CD4-positive, alpha-beta memory T cell (primary cell): ENCODE measurements at regions not wholly inside any gene's neighbourhood (a gene's known extent, or its start where the extent isn't known, plus 50 kb on each side); places are given as distances from the start of the nearest gene placed in this dataset.
"Not testable (repeated sequence)": the region's sequence is repeated elsewhere in the genome, so short reads cannot be mapped to it uniquely, and the experiment has no call there.

Experiments used
- CTCF ChIA-PET: fragments of 350-600 bp; sonication (Branson Sonifier 250); formaldehyde crosslinking; loops from one replicate; lab custom pipeline; 2021; ENCODE audit warnings: inconsistent platforms; ENCODE audit not compliant: partially characterized antibody; lab: Charles Lee
- POLR2A ChIA-PET: fragments of 350-600 bp; sonication (Branson Sonifier 250); formaldehyde crosslinking; loops from one replicate; lab custom pipeline; 2021; ENCODE audit not compliant: partially characterized antibody; lab: Charles Lee
- DNase-seq, 5 donors: peaks; one replicate each; pipeline versions ENCODE4 v3.0.0 to v3.0.0-alpha.2; 2020 to 2022; ENCODE audit warnings: mixed read lengths in 1 of 5
- H3K27ac ChIP-seq: one replicate; pipeline ENCODE4 v1.7.0; 2013; ENCODE audit warnings: low read depth, low read length
- H3K27me3 ChIP-seq: 2 replicates; pipeline ENCODE4 v1.7.0; 2013; ENCODE audit warnings: mild to moderate bottlenecking, low read length, moderate library complexity; ENCODE audit not compliant: insufficient read depth
- H3K36me3 ChIP-seq: 2 replicates; pipeline ENCODE4 v1.7.0; 2013; ENCODE audit warnings: mild to moderate bottlenecking, low read length, moderate library complexity; ENCODE audit not compliant: insufficient read depth
- H3K4me1 ChIP-seq: 2 replicates; pipeline ENCODE4 v1.7.0; 2013; ENCODE audit warnings: mild to moderate bottlenecking, low read length, moderate library complexity; ENCODE audit not compliant: insufficient read depth
- H3K4me3 ChIP-seq, 2 donors: one replicate each; pipeline ENCODE4 v1.7.0; 2013; ENCODE audit warnings: low read length in 2 of 2, mild to moderate bottlenecking in 1 of 2
- H3K9me3 ChIP-seq, 2 donors: one replicate each; pipeline ENCODE4 v1.7.0; 2013; ENCODE audit warnings: low read length in 2 of 2, control low read depth in 1 of 2; ENCODE audit not compliant: control insufficient read depth in 1 of 2
- H3K27ac Mint-ChIP-seq, 7 donors: one replicate each; pipeline ENCODE4 v1.8.0; 2020 to 2021; ENCODE audit warnings: mixed read lengths in 7 of 7, mild to moderate bottlenecking in 6 of 7, inconsistent platforms in 3 of 7, moderate library complexity in 3 of 7
- H3K27me3 Mint-ChIP-seq, 2 donors: one replicate each; pipeline ENCODE4 v1.8.0; 2020 to 2021; ENCODE audit warnings: mixed read lengths in 2 of 2
- H3K36me3 Mint-ChIP-seq, 2 donors: one replicate each; pipeline ENCODE4 v1.8.0; 2020 to 2021; ENCODE audit warnings: mixed read lengths in 2 of 2, inconsistent platforms in 1 of 2, mild to moderate bottlenecking in 1 of 2
- H3K4me1 Mint-ChIP-seq, 4 donors: one replicate each; pipeline ENCODE4 v1.8.0; 2020 to 2021; ENCODE audit warnings: mixed read lengths in 4 of 4, mild to moderate bottlenecking in 1 of 4
- H3K4me3 Mint-ChIP-seq, 8 donors: one replicate each; pipeline ENCODE4 v1.8.0; 2020 to 2021; ENCODE audit warnings: mixed read lengths in 8 of 8, mild to moderate bottlenecking in 7 of 8, moderate library complexity in 6 of 8, inconsistent platforms in 3 of 8
- H3K9me3 Mint-ChIP-seq, 8 donors: one replicate each; pipeline ENCODE4 v1.8.0; 2020 to 2021; ENCODE audit warnings: mixed read lengths in 8 of 8, mild to moderate bottlenecking in 5 of 8, inconsistent platforms in 3 of 8, moderate library complexity in 1 of 8
- intact Hi-C: fragments of 100-400 bp; cut with micrococcal nuclease; formaldehyde crosslinking; loops from one replicate; pipeline ENCODE4 v1.15.1; 2023

DNA sequence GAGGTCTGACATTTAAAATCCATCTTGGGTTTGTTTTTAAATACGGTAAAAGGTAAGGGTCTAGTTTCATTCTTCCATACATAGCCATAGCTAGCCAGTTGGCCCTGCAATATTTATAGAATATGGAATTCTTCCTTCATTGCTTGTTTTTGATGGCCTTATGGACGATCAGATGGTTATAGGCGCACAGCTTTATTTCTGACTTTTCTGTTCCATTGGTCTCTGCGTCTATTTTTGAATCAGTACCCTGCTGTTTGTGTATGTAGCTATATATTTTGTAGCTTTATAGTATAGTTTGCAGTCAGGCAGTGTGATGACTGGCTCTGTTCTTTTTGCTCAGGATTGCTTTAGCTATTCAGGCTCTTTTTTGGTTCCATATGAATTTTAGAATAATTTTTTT lies 366.8 kb upstream of the MIS18BP1 start:
- Histone ChIP-seq H3K36me3 (no peaks in the 10 kb centered on the region), H3K9me3 (no peaks in the 10 kb centered on the region), H3K27me3 (no peaks in the 10 kb centered on the region), H3K27ac (no peak overlapping the region), H3K4me3 (no peak overlapping the region), H3K4me1 (no peaks in the 10 kb centered on the region)
- H3K36me3 Mint-ChIP-seq = no peaks in the 10 kb centered on the region
- H3K4me1 Mint-ChIP-seq = no peaks in the 10 kb centered on the region
- peaks cover 0 to 13% (median 4%) of the 10 kb centered on the region in 8 donors for H3K9me3 Mint-ChIP-seq
- intact Hi-C loops = no loop called here
- POLR2A ChIA-PET = no interaction called here
- no peak overlapping the region for H3K4me3 Mint-ChIP-seq
- DNase-seq = no peak
- no peak overlapping the region for H3K27ac Mint-ChIP-seq
- CTCF ChIA-PET = no interaction called here
- no peaks in the 10 kb centered on the region for H3K27me3 Mint-ChIP-seq

DNA sequence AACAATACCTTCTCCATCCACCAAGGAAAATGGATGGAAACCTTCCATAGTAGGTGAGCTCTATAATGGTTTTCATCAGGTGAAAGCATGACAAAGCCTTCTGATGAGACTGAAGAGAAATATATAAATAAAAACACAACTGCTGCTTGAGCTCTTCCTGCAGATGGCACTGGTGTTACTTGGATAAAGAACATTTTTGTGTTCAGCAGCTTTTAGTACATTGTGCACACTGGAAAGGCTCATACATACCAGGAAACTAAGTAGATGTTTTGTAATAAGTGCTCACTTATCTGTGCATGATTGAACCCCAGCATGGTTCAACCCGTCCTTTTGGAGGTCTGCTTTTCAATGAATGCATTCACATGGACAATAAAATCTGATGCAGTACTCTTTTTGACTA lies 357.3 kb upstream of the MIS18BP1 start:
- Histone ChIP-seq H3K36me3 (no peaks in the 10 kb centered on the region), H3K4me1 (no peaks in the 10 kb centered on the region), H3K9me3 (no peaks in the 10 kb centered on the region), H3K27me3 (no peaks in the 10 kb centered on the region), H3K27ac (no peak overlapping the region), H3K4me3 (no peak overlapping the region)
- Mint-ChIP-seq H3K4me1 (no peaks in the 10 kb centered on the region), H3K36me3 (no peaks in the 10 kb centered on the region), H3K9me3 (peaks cover 0 to 16% (median 2%) of the 10 kb centered on the region in 8 donors), H3K4me3 (no peak overlapping the region), H3K27me3 (no peaks in the 10 kb centered on the region), H3K27ac (no peak overlapping the region)
- no peak for DNase-seq
- ChIA-PET CTCF (no interaction called here), POLR2A (no interaction called here)
- intact Hi-C loops = no loop called here

DNA sequence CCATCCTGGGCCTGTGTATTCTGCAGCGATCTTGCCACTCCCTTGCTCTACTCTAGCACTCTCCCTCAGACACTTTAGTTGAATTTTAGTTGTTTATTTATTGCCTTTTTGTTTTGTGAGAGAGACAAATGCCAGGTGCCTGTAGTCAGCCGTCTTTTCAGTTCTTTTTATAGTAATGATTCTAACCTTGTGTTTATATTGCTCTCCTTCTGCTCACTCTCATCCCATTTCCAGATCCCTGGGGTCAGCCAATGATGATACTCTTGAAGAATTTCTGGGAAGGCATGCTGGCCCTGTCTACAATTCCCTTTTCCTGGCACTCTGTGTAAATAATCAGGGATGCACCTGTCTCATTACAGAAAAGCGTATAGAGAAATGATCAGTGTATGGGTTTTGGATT lies 334.1 kb upstream of the MIS18BP1 start:
- H3K4me3 ChIP-seq = no peak overlapping the region
- CTCF ChIA-PET = no interaction called here
- intact Hi-C loops = no loop called here
- Mint-ChIP-seq H3K36me3 (no peaks in the 10 kb centered on the region), H3K4me1 (no peaks in the 10 kb centered on the region), H3K4me3 (no peak overlapping the region), H3K9me3 (peaks cover 4 to 44% (median 23%) of the 10 kb centered on the region in 8 donors), H3K27me3 (peaks cover 0 to 1% of the 10 kb centered on the region in 2 donors), H3K27ac (no peak overlapping the region)
- no peaks in the 10 kb centered on the region for H3K27me3 ChIP-seq
- H3K36me3 ChIP-seq = no peaks in the 10 kb centered on the region
- DNase-seq = no peak
- no peak overlapping the region for H3K27ac ChIP-seq
- no peaks in the 10 kb centered on the region for H3K9me3 ChIP-seq
- POLR2A ChIA-PET = no interaction called here
- H3K4me1 ChIP-seq = no peaks in the 10 kb centered on the region

DNA sequence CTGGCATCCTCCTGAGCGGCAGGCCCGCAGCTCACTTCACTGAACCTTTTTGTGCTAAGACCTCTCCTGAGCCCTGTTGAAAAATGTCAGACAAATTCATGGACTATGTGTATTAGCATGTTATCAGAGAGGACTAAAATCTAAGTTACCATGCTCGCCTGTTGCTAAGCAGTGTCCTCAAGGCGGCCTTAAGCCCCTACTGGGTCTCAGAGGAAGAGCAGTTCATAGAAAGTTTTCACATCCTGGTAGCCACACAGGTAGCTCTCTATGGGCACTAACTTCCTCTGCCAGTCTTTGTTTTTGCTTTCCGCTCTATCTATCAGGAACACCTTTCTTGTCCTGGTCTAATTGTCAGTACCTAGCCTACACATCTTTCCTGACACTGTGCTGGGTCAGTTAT lies 306.6 kb upstream of the MIS18BP1 start:
- H3K27ac Mint-ChIP-seq = no peak overlapping the region
- no peak overlapping the region for H3K4me3 Mint-ChIP-seq
- H3K27me3 ChIP-seq = no peaks in the 10 kb centered on the region

DNA sequence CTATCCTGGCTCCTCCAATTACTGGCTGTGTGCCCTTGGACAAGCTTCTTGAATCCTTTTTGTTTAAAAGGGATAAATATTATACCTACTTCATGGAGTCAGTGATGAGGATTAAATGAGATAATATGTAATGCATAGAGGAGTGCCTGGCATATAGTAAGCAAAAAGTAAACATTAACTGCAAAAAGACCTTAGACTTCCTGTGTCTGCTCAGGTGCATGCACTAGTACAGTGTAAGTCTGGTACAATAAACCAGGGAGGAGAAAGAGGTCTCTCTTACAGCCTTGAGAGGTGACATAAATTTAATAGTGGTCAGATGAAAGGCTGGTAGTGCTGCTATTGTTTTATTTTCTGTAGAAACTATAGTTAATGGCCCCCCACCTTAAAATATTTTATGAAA lies 305.2 kb upstream of the MIS18BP1 start:
- no peak for DNase-seq
- H3K27me3 Mint-ChIP-seq = no peaks in the 10 kb centered on the region
- peaks cover 0 to 17% (median 7%) of the 10 kb centered on the region in 8 donors for H3K9me3 Mint-ChIP-seq
- ChIA-PET POLR2A (no interaction called here), CTCF (no interaction called here)
- intact Hi-C loops = no loop called here
- Histone ChIP-seq H3K27me3 (no peaks in the 10 kb centered on the region), H3K27ac (no peak overlapping the region), H3K4me1 (no peaks in the 10 kb centered on the region), H3K4me3 (no peak overlapping the region), H3K9me3 (no peaks in the 10 kb centered on the region), H3K36me3 (no peaks in the 10 kb centered on the region)
- no peak overlapping the region for H3K27ac Mint-ChIP-seq
- H3K36me3 Mint-ChIP-seq = no peaks in the 10 kb centered on the region
- no peaks in the 10 kb centered on the region for H3K4me1 Mint-ChIP-seq
- H3K4me3 Mint-ChIP-seq = no peak overlapping the region

More for the DNA sequence above, 306.6 kb upstream of the MIS18BP1 start:
- intact Hi-C loops = no loop called here
- H3K9me3 Mint-ChIP-seq = peaks cover 0 to 8% (median 4%) of the 10 kb centered on the region in 8 donors
- DNase-seq = no peak
- H3K36me3 Mint-ChIP-seq = no peaks in the 10 kb centered on the region
- no peak overlapping the region for H3K27ac ChIP-seq
- no peaks in the 10 kb centered on the region for H3K36me3 ChIP-seq
- H3K4me1 ChIP-seq = no peaks in the 10 kb centered on the region
- no peaks in the 10 kb centered on the region for H3K4me1 Mint-ChIP-seq
- ChIA-PET POLR2A (no interaction called here), CTCF (no interaction called here)
- no peaks in the 10 kb centered on the region for H3K27me3 Mint-ChIP-seq
- no peak overlapping the region for H3K4me3 ChIP-seq
- H3K9me3 ChIP-seq = no peaks in the 10 kb centered on the region

DNA sequence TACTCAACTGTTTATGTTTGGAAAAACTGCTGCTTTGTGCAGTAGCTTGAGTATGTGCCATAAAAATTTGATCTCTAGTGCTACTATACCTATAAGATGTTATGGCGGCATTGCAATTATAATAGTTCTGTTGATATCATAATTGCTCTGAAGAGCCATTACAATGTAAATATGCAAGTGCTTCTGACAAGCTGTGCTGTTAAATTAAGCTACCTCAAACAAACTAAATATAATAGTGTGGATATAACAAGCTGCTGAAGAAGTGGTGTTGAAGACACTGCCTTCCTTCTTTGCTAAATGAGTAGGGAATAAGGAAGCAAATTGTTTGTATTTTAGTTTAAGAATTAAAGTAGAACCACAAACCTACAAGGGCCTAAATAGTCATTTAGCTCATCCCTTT lies 301.0 kb upstream of the MIS18BP1 start:
- Mint-ChIP-seq H3K4me3 (no peak overlapping the region), H3K9me3 (peaks cover 0 to 25% (median 17%) of the 10 kb centered on the region in 8 donors), H3K4me1 (no peaks in the 10 kb centered on the region), H3K27me3 (no peaks in the 10 kb centered on the region), H3K27ac (no peak overlapping the region), H3K36me3 (no peaks in the 10 kb centered on the region)
- Histone ChIP-seq H3K4me3 (no peak overlapping the region), H3K9me3 (no peaks in the 10 kb centered on the region), H3K4me1 (no peaks in the 10 kb centered on the region), H3K36me3 (no peaks in the 10 kb centered on the region), H3K27me3 (no peaks in the 10 kb centered on the region), H3K27ac (no peak overlapping the region)
- intact Hi-C loops = no loop called here
- ChIA-PET CTCF (no interaction called here), POLR2A (no interaction called here)
- no peak for DNase-seq

DNA sequence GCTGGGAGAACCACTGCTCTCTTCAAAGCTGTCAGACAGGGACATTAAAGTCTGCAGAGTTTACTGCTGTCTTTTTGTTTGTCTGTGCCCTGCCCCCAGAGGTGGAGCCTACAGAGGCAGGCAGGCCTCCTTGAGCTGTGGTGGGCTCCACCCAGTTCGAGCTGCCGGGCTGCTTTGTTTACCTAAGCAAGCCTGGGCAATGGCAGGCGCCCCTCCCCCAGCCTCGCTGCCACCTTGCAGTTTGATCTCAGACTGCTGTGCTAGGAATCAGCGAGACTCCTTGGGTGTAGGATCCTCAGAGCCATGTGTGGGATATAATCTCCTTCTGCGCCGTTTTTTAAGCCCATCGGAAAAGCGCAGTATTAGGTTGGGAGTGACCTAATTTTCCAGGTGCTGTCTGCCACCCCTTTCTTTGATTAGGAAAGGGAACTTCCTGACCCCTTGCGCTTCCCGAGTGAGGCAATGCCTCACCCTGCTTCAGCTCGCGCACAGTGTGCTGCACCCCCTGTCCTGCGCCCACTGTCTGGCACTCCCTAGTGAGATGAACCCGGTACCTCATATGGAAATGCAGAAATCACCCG lies 298.3 kb upstream of the MIS18BP1 start:
- peaks cover 0 to 28% (median 15%) of the 10 kb centered on the region in 8 donors for H3K9me3 Mint-ChIP-seq
- POLR2A ChIA-PET, H3K27ac Mint-ChIP-seq, H3K4me3 Mint-ChIP-seq, DNase-seq, CTCF ChIA-PET, H3K4me1 Mint-ChIP-seq, H3K36me3 Mint-ChIP-seq, H3K4me3 ChIP-seq, H3K9me3 ChIP-seq, H3K27ac ChIP-seq, H3K36me3 ChIP-seq, H3K4me1 ChIP-seq, H3K27me3 Mint-ChIP-seq, H3K27me3 ChIP-seq, intact Hi-C loops: not testable (repeated sequence)

DNA sequence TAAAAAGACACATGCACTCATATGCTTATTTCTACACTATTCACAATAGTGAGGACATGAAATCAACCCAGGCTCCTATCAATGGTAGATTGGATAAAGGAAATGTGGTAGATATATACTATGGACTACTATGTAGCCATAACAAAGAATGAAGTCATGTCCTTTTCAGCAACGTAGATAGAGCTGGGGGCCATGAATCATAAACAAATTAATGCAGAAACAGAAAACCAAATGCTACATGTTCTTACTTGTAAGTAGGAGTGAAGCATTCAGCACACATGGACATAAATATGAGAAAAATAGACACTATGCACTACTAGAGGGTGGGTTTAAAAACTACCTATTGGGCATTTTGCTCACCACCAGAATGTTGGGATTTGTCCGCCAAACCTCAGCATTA lies 278.0 kb upstream of the MIS18BP1 start:
- H3K4me1 Mint-ChIP-seq = no peaks in the 10 kb centered on the region
- no peaks in the 10 kb centered on the region for H3K27me3 Mint-ChIP-seq
- no peak overlapping the region for H3K4me3 ChIP-seq
- intact Hi-C loops = no loop called here
- peaks cover 3 to 42% (median 20%) of the 10 kb centered on the region in 8 donors for H3K9me3 Mint-ChIP-seq
- no peaks in the 10 kb centered on the region for H3K36me3 ChIP-seq
- no peak for DNase-seq
- no peak overlapping the region for H3K27ac Mint-ChIP-seq
- H3K9me3 ChIP-seq = no peaks in the 10 kb centered on the region
- no peaks in the 10 kb centered on the region for H3K4me1 ChIP-seq
- no peaks in the 10 kb centered on the region for H3K36me3 Mint-ChIP-seq
- H3K4me3 Mint-ChIP-seq = no peak overlapping the region
- CTCF ChIA-PET = no interaction called here
- H3K27ac ChIP-seq = no peak overlapping the region
- no peaks in the 10 kb centered on the region for H3K27me3 ChIP-seq
- POLR2A ChIA-PET = no interaction called here
